ENCODE measurements at regions not wholly inside any gene's neighbourhood (a gene's known extent, or its start where the extent isn't known, plus 50 kb on each side); places are given as distances from the start of the nearest gene placed in this dataset.

DNA sequence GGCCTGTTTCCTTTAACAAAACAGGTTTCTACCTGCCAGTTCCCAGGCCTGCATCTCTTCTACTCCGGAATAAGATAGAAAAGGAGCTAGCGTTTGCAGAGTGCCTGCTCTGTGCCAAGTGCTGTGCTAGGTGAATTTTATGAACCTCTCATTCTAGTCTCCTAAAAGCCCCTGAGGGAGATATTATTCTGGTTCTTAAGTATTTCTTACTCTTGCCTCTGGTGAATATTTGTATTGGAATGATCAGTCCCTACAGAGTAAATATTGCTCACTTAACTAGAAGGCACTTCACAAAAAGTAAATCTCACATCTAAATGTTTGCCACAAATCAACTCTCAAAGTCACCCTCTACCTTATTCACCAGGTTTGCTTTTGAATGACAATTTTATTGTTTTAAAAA is 227.1 kb downstream of the AUH start:
- TF ChIP-seq, protein P1, sequence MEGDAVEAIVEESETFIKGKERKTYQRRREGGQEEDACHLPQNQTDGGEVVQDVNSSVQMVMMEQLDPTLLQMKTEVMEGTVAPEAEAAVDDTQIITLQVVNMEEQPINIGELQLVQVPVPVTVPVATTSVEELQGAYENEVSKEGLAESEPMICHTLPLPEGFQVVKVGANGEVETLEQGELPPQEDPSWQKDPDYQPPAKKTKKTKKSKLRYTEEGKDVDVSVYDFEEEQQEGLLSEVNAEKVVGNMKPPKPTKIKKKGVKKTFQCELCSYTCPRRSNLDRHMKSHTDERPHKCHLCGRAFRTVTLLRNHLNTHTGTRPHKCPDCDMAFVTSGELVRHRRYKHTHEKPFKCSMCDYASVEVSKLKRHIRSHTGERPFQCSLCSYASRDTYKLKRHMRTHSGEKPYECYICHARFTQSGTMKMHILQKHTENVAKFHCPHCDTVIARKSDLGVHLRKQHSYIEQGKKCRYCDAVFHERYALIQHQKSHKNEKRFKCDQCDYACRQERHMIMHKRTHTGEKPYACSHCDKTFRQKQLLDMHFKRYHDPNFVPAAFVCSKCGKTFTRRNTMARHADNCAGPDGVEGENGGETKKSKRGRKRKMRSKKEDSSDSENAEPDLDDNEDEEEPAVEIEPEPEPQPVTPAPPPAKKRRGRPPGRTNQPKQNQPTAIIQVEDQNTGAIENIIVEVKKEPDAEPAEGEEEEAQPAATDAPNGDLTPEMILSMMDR (conservative IDR thresholded peaks at IDR 0.05), result no peak
- TF ChIP-seq ZFX (IDR thresholded peaks at IDR 0.05), result no peak
